K562 (cell line): ENCODE measurements at regions not wholly inside any gene's neighbourhood (a gene's known extent, or its start where the extent isn't known, plus 50 kb on each side); places are given as distances from the start of the nearest gene placed in this dataset.

Source experiments
- ATF1 ChIP-seq, 2 experiments: fragments of 450-650 bp in 1 of 2; IDR thresholded peaks; 2 replicates each; pipeline ENCODE4 v1.6.1; 2016; ENCODE audit warnings: missing compliant biosample characterization in 1 of 2, missing genetic modification characterization in 1 of 2
- BCL6 ChIP-seq: fragments of 250-450 bp; sonication (Bioruptor Pico); IDR thresholded peaks from 2 replicates; pipeline ENCODE4 v1.4.0; 2020
- KAT8 ChIP-seq: fragments of 450-650 bp; IDR thresholded peaks from 2 replicates; pipeline ENCODE4 v1.6.1; 2016; ENCODE audit warnings: low read depth, mild to moderate bottlenecking
- NRF1 ChIP-seq, 2 experiments: fragments of 450-650 bp; IDR thresholded peaks in 1 of 2; conservative IDR thresholded peaks in 1 of 2; 2 replicates each; pipeline ENCODE4 v1.6.1; 2014; ENCODE audit warnings: mild to moderate bottlenecking in 2 of 2
- PML ChIP-seq: IDR thresholded peaks from 2 replicates; pipeline ENCODE4 v1.6.1; 2012; ENCODE audit warnings: low read length, inconsistent platforms
- POLR3G ChIP-seq: IDR thresholded peaks from 2 replicates; pipeline ENCODE4 v1.6.1; 2011; ENCODE audit not compliant: insufficient read length, insufficient replicate concordance; ENCODE audit errors: extremely low read depth
- RAD51 ChIP-seq: fragments of 450-650 bp; IDR thresholded peaks from 2 replicates; pipeline ENCODE4 v1.7.1; 2016; ENCODE audit warnings: low read depth, mild to moderate bottlenecking, borderline replicate concordance
- SLC30A9 ChIP-seq: fragments of 250-450 bp; sonication (Bioruptor Pico); IDR thresholded peaks from 2 replicates; pipeline ENCODE4 v1.8.0; 2022; ENCODE audit warnings: mild to moderate bottlenecking, moderate library complexity
- SP2 ChIP-seq: IDR thresholded peaks from 2 replicates; pipeline ENCODE4 v1.6.1; 2011; ENCODE audit warnings: mild to moderate bottlenecking, low read depth, low read length, moderate library complexity; ENCODE audit not compliant: poor library complexity, severe bottlenecking; ENCODE audit errors: extremely low read depth
- ZNF583 ChIP-seq: fragments of 250-450 bp; sonication (Bioruptor Pico); IDR thresholded peaks from 2 replicates; pipeline ENCODE4 v1.4.0; 2020
- ZNF589 ChIP-seq: fragments of 200-800 bp; sonication (Bioruptor generic); IDR thresholded peaks from 2 replicates; pipeline ENCODE4 v1.6.1; 2016; ENCODE audit warnings: low read depth, missing genetic modification characterization, missing compliant biosample characterization
- ZNF780A ChIP-seq: fragments of 250-450 bp; sonication (Bioruptor Pico); IDR thresholded peaks from 2 replicates; pipeline ENCODE4 v1.5.0; 2021; ENCODE audit warnings: mild to moderate bottlenecking
- ZNF785 ChIP-seq: fragments of 250-450 bp; sonication (Bioruptor Pico); IDR thresholded peaks from 2 replicates; pipeline ENCODE4 v1.4.0; 2020; ENCODE audit warnings: mild to moderate bottlenecking
- TF ChIP-seq, protein P1 (sequence below): fragments of 200-800 bp; sonication (Bioruptor generic); IDR thresholded peaks from 2 replicates; pipeline ENCODE4 v1.6.1; 2017; ENCODE audit warnings: missing genetic modification characterization, missing compliant biosample characterization

DNA sequence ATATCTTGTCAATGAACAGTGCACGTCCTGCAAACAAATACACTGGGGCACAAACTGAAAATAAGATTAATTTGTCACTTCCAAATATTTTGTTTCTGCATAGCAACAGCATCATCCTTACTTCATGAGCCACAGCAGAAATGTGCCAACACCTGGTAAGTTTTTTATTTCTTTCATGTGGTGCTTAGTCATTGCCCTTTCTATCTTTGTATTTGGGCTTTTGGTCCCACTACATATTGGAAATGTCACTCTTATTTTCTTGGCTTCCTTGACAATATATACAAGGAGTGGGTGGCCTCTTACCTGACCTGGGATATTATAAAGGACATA, 208.0 kb downstream of the RBM43 start (continued):
- no peak for TF ChIP-seq ZNF589
- no peak for TF ChIP-seq RAD51
- no peak for TF ChIP-seq SP2
- TF ChIP-seq, protein P1, sequence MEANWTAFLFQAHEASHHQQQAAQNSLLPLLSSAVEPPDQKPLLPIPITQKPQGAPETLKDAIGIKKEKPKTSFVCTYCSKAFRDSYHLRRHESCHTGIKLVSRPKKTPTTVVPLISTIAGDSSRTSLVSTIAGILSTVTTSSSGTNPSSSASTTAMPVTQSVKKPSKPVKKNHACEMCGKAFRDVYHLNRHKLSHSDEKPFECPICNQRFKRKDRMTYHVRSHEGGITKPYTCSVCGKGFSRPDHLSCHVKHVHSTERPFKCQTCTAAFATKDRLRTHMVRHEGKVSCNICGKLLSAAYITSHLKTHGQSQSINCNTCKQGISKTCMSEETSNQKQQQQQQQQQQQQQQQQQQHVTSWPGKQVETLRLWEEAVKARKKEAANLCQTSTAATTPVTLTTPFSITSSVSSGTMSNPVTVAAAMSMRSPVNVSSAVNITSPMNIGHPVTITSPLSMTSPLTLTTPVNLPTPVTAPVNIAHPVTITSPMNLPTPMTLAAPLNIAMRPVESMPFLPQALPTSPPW = no peak
- no peak for TF ChIP-seq BCL6 (CRISPR knock-in tag)
- no peak for TF ChIP-seq KAT8
- TF ChIP-seq ZNF785 (CRISPR knock-in tag) = no peak
- no peak for TF ChIP-seq SLC30A9 (CRISPR knock-in tag)
- TF ChIP-seq POLR3G = no peak
- no peak for TF ChIP-seq ZNF780A (CRISPR knock-in tag)
- TF ChIP-seq PML = no peak
- TF ChIP-seq ATF1 (CRISPR knock-in tag; IDR thresholded peaks at IDR 0.05) = no peak
- TF ChIP-seq ATF1 (tag; IDR thresholded peaks at IDR 0.05) = no peak
- TF ChIP-seq NRF1 (conservative IDR thresholded peaks at IDR 0.05 in 1 of 2, IDR thresholded peaks at IDR 0.05 in 1 of 2) = no peak
- TF ChIP-seq ZNF583 (CRISPR knock-in tag) = no peak
- TF ChIP-seq, all 486 proteins: peak for 0
